ENCODE measurements at regions not wholly inside any gene's neighbourhood (a gene's known extent, or its start where the extent isn't known, plus 50 kb on each side); places are given as distances from the start of the nearest gene placed in this dataset.
A peak's percentile ranks its signal among the peaks of the same experiment; 100 is the strongest.

DNA sequence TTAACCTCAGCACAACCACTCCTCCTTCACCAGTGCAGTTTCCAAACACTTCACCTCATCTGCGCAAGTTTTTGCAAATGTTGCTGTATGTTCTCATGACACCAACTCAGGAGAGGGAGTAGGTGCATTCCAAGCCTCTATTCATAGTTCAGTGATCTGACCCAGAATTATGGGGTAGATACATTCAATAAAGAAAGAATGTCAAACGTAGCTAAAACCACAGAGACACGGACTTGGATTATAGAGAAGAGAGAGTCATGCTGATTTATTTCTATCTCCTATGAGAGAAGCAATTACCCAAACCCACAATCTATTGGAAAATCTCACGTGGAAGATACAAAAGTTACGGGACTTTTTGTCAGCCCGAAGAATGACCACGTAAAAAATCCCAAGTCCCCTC is 1006.0 kb upstream of the TMEM132C start:
- peak; percentile 60 for DNase-seq
- Mint-ChIP-seq H3K4me3 (peak overlapping the region; percentile 48), H3K27ac (peak overlapping the region; percentile 88), H3K4me1 (ENCODE audit: low read depth) (peaks cover 72% of the 10 kb centered on the region), H3K9me3 (peaks cover 5% of the 10 kb centered on the region; the same call in 1 of the 2 replicates), H3K36me3 (ENCODE audit: low read depth) (peaks cover 19% of the 10 kb centered on the region), H3K27me3 (ENCODE audit: insufficient read depth) (no peaks in the 10 kb centered on the region)
- TF ChIP-seq, protein P1, sequence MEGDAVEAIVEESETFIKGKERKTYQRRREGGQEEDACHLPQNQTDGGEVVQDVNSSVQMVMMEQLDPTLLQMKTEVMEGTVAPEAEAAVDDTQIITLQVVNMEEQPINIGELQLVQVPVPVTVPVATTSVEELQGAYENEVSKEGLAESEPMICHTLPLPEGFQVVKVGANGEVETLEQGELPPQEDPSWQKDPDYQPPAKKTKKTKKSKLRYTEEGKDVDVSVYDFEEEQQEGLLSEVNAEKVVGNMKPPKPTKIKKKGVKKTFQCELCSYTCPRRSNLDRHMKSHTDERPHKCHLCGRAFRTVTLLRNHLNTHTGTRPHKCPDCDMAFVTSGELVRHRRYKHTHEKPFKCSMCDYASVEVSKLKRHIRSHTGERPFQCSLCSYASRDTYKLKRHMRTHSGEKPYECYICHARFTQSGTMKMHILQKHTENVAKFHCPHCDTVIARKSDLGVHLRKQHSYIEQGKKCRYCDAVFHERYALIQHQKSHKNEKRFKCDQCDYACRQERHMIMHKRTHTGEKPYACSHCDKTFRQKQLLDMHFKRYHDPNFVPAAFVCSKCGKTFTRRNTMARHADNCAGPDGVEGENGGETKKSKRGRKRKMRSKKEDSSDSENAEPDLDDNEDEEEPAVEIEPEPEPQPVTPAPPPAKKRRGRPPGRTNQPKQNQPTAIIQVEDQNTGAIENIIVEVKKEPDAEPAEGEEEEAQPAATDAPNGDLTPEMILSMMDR (IDR thresholded peaks at IDR 0.05), result no peak

DNA sequence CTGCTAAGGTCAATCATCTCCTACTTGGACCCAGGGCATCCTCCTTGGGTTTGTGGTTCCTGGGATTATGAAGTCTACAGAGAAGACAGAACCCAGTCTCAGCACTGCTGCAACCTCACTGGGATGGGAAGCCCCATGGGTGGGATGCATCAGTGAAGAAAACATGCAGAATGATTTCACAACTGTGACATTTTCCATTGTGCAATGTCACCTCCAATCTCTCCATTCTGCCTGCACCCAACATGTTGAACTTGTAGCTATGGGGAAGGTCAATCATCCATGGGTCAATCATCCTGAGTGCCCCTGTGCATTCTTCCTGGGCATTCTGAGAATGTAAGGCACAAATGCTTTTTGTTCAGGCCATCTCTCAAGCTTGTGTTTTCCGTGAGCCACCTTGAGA is 1004.4 kb upstream of the TMEM132C start:
- TF ChIP-seq, protein P1 (IDR thresholded peaks at IDR 0.05), result no peak
- Mint-ChIP-seq H3K36me3 (ENCODE audit: low read depth) (peaks cover 24% of the 10 kb centered on the region), H3K4me1 (ENCODE audit: low read depth) (peaks cover 68% of the 10 kb centered on the region), H3K27ac (peak overlapping the region; percentile 88), H3K9me3 (no peaks in the 10 kb centered on the region; the same call in 1 of the 2 replicates), H3K4me3 (no peak overlapping the region), H3K27me3 (ENCODE audit: insufficient read depth) (no peaks in the 10 kb centered on the region; the same call in 1 of the 2 replicates)
- no peak for DNase-seq

DNA sequence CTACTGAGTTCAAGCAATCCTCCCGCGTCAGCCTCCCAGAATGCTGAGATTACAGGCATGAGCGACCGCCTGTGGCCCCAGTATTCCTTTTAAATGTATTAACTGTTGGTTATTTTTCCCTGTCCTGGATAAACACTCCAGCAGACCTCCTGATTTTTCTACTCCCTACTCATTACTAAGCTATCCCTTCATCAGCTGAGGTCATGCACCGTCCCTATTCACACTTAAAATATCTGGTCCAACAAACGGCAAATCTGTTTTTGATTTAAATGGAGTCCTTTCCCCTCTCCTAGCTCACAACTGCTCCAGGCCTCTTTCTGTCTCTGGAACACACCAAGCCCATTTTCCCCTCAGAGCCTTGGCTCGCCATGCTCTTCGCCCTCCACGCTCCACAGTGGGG is 1003.3 kb upstream of the TMEM132C start:
- Mint-ChIP-seq H3K4me3 (no peak overlapping the region), H3K4me1 (ENCODE audit: low read depth) (peaks cover 65% of the 10 kb centered on the region), H3K27ac (peak overlapping the region; percentile 81), H3K9me3 (no peaks in the 10 kb centered on the region; the same call in 1 of the 2 replicates), H3K27me3 (ENCODE audit: insufficient read depth) (no peaks in the 10 kb centered on the region; the same call in 1 of the 2 replicates), H3K36me3 (ENCODE audit: low read depth) (peaks cover 25% of the 10 kb centered on the region)
- DNase-seq, result no peak
- TF ChIP-seq, protein P1 (IDR thresholded peaks at IDR 0.05), result no peak

DNA sequence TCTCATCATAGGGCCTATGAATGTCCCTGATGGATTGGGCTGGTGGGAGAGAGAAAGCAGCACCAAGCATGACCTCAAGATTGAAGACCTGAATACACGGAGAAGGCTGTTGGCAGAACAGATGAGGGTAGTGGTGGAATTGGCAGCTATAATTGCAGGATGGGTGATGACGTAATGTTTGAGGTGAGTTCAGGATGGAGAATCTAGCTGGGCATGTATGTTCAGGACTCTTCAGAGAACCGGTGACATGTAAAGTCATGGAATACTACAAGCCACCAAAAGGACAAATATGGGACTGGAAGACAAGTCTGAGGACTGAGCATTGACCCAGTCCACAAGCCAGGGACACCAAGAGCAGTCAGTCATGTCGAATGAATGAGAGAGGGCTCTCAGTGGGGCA is 999.8 kb upstream of the TMEM132C start:
- Mint-ChIP-seq H3K9me3 (no peaks in the 10 kb centered on the region; the same call in 1 of the 2 replicates), H3K27ac (no peak overlapping the region), H3K4me1 (ENCODE audit: low read depth) (peaks cover 68% of the 10 kb centered on the region), H3K36me3 (ENCODE audit: low read depth) (peaks cover 22% of the 10 kb centered on the region), H3K4me3 (no peak overlapping the region), H3K27me3 (ENCODE audit: insufficient read depth) (no peaks in the 10 kb centered on the region; the same call in 1 of the 2 replicates)
- no peak for DNase-seq
- TF ChIP-seq, protein P1 (IDR thresholded peaks at IDR 0.05), result no peak

DNA sequence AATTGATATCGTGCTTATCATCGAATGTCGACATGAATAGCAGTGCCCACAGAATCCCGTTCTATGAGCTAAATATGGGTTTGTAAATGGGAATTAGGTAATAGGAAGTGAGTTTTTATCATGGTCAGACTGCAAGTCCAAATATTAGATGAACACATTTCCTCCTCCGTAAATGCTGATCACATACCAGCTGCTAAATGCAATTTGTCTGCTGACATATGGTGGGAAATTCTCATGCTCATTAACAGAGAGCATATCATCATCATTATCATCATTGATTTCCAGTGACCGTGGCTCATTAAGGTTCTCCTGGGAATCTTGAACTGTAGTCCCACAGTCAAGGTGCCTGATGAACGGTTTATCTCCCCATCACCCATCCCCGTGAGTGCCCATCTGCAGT is 998.8 kb upstream of the TMEM132C start:
- H3K4me3 Mint-ChIP-seq, result no peak overlapping the region
- H3K9me3 Mint-ChIP-seq, result no peaks in the 10 kb centered on the region; the same call in 1 of the 2 replicates
- TF ChIP-seq, protein P1 (IDR thresholded peaks at IDR 0.05), result no peak
- peaks cover 26% of the 10 kb centered on the region for H3K36me3 Mint-ChIP-seq (ENCODE audit: low read depth)
- no peak for DNase-seq
- H3K27ac Mint-ChIP-seq, result peak overlapping the region; percentile 42; the same call in 1 of the 2 replicates
- peaks cover 69% of the 10 kb centered on the region for H3K4me1 Mint-ChIP-seq (ENCODE audit: low read depth)
- H3K27me3 Mint-ChIP-seq (ENCODE audit: insufficient read depth), result no peaks in the 10 kb centered on the region; the same call in 1 of the 2 replicates
